Fibroblast of the conjunctiva (primary cell): ENCODE measurements at regions not wholly inside any gene's neighbourhood (a gene's known extent, or its start where the extent isn't known, plus 50 kb on each side); places are given as distances from the start of the nearest gene placed in this dataset.
"Not testable (repeated sequence)": the region's sequence is repeated elsewhere in the genome, so short reads cannot be mapped to it uniquely, and the experiment has no call there.

Experiments used
- DNase-seq: peaks from one replicate; pipeline ENCODE4 v3.0.0-alpha.2; 2010; ENCODE audit warnings: low read depth

- no peak for DNase-seq
These were observed 77.4 kb downstream of the MS4A13 start for GRCh38 chr11:60592601-60593000.

- DNase-seq, result no peak
These were observed 79.9 kb downstream of the MS4A13 start for GRCh38 chr11:60594998-60595642.

- DNase-seq, result no peak
These were observed 91.9 kb upstream of the MS4A8 start for GRCh38 chr11:60607483-60607882.

- no peak for DNase-seq
These were observed 89.8 kb upstream of the MS4A8 start for GRCh38 chr11:60609632-60610031.

DNA sequence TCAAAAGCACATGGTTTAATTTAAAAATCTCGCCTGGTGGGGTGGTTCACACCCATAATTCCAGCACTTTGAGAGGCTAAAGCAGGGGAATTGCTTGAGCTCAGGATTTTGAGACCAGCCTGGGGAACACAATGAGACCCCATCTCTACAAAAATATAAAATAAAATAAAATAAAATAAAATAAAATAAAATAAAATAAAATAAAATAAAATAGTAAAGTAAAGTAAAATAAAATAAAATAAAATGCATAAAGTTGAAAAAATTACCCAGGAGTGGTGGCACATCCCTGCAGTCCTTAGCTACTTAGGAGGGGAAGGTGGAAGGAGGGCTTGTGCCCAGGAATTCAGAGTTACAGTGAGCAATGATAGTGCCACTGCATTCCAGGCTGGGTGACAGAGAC is 88.7 kb upstream of the MS4A8 start:
- no peak for DNase-seq

DNA sequence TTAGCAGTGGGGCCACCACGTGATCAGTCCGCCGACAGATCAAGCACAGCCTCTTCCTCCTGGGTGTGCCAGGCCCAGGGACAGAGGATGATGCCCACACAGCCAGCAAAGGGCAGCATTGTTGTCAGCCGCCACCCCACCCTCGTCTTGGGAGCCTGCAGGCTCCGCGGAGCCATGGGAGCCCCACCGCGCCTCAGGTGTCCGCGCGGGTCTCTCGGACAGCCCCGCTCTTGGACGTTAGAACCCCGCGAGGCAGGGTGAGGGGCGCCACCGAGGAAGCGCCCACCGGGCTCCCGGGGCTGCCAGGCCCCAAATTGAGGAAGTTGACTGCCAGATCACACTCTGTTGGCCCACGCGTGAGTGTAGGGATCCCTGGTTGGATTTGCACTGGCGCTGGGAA is 83.9 kb upstream of the MS4A8 start:
- DNase-seq, result no peak

DNA sequence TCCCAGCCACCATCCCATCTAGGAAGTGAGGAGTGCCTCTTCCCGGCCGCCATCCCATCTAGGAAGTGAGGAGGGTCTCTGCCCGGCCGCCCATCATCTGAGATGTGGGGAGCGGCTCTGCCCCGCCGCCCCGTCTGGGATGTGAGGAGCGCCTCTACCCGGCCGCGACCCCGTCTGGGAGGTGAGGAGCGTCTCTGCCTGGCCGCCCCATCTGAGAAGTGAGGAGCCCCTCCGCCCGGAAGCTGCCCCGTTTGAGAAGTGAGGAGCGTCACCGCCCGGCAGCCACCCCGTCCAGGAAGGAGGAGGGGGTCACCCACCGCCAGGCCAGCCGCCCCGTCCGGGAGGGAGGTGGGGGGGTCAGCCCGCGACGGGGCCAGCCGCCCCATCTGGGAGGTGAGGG is 77.5 kb upstream of the MS4A8 start:
- DNase-seq, result not testable (repeated sequence)

DNA sequence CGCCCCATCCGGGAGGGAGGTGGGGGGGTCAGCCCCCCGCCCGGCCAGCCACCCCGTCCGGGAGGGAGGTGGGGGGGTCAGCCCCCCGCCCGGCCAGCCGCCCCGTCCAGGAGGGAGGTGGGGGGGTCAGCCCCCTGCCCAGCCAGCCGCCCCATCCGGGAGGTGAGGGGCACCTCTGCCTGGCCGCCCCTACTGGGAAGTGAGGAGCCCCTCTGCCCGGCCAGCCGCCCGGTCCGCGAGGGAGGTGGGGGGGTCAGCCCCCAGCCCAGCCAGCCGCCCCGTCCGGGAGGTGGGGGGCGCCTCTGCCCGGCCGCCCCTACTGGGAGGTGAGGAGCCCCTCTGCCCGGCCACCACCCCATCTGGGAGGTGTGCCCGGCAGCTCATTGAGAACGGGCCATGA is 76.6 kb upstream of the MS4A8 start:
- not testable (repeated sequence) for DNase-seq

- DNase-seq, result peak; percentile 47
These were observed 74.2 kb upstream of the MS4A8 start for GRCh38 chr11:60625262-60625661.

DNA sequence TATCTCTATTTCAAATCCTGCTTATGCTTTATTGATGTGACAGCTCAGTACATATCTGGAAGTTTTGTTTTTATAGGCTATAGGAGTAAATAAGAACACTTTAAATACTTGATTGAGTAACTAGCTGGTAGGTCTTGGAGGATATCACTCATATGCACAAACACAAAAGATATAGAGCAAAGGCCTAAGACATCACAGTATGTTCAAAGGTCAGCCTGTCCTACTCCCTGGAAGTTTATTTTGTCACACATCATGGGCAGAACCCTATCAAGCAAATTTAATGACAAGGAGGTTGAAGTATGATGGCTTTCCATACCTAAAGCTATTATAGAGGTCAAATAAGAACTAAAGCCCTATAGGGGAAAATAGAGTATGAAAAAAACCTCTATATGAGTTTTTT is 70.0 kb upstream of the MS4A8 start:
- no peak for DNase-seq

DNA sequence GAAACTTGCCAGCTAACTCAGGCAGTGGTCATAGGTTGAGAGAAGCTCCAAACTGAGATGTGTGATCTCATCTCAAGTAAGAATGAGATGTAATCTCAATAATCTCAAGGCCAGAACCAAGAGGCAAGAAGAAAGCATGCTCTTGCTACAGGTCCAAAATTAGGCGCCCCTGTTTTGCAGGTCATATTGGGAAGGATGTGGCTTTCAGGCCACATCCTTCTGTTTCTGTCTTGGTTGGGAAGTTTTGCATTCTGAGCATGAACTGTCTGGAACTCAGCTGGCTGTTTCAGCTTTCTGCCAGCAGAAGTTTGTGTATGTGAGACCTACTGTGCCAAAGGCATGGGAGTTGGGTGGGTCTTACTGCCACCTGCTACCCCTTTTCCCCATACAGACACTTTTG is 67.5 kb upstream of the MS4A8 start:
- DNase-seq, result no peak

GRCh38 chr11:60633645-60634044 is 65.8 kb upstream of the MS4A8 start:
- no peak for DNase-seq

DNA sequence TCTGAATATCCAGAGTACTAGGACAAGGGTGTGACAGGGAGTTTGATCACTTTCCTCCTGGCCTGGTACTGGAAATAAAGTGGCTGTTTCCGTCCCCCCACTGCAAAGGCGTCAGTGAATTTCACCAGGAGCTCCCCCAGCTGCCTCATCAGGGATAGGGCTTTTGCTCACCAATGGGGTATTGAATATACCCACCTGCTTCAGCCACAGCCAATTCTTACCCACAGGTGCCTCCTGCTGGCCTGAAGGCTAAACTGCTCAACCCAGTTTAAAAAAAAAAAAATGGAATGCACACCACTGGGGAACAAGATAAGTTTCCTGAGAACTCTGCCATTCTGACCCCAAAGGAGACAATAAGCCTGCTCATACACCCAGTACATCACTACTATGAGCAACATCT is 65.3 kb upstream of the MS4A8 start:
- no peak for DNase-seq

- DNase-seq, result no peak
These were observed 57.5 kb upstream of the MS4A8 start for GRCh38 chr11:60641940-60642339.

GRCh38 chr11:60647087-60647486 is 52.3 kb upstream of the MS4A8 start:
- no peak for DNase-seq
